ENCODE measurements at regions not wholly inside any gene's neighbourhood (a gene's known extent, or its start where the extent isn't known, plus 50 kb on each side); places are given as distances from the start of the nearest gene placed in this dataset.

DNA sequence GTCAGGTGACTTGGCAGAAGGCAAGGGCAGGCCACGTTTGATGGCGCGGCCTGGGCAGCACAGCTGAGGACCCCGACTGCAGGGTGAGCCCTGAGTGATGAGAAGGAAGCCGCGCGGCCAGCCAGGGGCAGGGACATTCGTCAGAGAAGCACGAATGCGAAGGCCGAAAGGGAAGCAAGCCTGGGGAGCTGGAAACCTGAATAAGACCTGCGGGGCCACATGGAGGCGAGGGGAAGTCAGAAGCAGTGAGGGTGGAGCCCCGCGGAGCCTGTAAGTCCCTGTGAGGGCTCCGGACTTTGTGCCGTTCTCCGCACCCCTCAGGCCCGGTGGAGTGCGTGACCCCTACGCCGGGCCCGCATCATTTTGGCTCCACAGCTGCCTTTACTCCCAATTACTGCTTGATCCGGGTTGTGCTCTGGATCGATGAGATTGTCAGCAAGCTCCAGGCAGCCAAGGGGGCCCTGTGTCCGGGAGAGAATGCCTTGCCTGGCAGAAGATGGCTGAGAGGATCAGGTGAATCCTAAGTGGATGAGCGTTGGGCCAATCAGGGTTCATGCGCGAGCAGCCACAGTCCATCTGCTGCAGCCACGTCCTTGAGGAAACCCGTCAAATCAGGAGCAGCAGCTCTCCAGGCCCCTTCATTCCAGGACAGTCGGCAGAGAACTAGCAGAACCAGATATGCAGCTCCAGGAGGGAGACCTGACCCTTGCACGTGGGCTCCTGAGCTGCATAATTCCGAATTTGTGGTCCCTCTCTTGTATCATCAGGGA is 293.3 kb upstream of the SHH start:
- Histone ChIP-seq H3K27ac (ENCODE audit: low read length) (no peak overlapping the region), H3K9me2 (ENCODE audit: insufficient read depth, low read length) (no peaks in the 10 kb centered on the region), H2AFZ (ENCODE audit: low read depth, low read length) (no peak overlapping the region), H4K20me1 (ENCODE audit: insufficient read depth) (no peaks in the 10 kb centered on the region), H3K79me2 (replicated peaks; ENCODE audit: insufficient read depth, low read length) (no peaks in the 10 kb centered on the region), H3K4me2 (ENCODE audit: low read length) (no peak overlapping the region), H3F3A (ENCODE audit: insufficient read depth, low read length, poor library complexity, severe bottlenecking) (no peaks in the 10 kb centered on the region), H3K9ac (ENCODE audit: low read length) (no peak overlapping the region), H3K27me3 (ENCODE audit: insufficient read depth, low read depth, low read length) (no peaks in the 10 kb centered on the region), H3K36me3 (ENCODE audit: insufficient read depth, low read length) (no peaks in the 10 kb centered on the region), H3K4me3 (ENCODE audit: low read length) (no peak overlapping the region), H3K9me3 (ENCODE audit: low read length) (no peaks in the 10 kb centered on the region)
- TF ChIP-seq MXI1 (conservative IDR thresholded peaks at IDR 0.05; ENCODE audit: poor library complexity, severe bottlenecking) (no peak), EP300 (conservative IDR thresholded peaks at IDR 0.05; ENCODE audit: poor library complexity, severe bottlenecking) (no peak), RAD21 (conservative IDR thresholded peaks at IDR 0.05) (no peak), SMC3 (conservative IDR thresholded peaks at IDR 0.05; ENCODE audit: poor library complexity) (no peak), POLR2AphosphoS5 (IDR thresholded peaks at IDR 0.05) (no peak)

DNA sequence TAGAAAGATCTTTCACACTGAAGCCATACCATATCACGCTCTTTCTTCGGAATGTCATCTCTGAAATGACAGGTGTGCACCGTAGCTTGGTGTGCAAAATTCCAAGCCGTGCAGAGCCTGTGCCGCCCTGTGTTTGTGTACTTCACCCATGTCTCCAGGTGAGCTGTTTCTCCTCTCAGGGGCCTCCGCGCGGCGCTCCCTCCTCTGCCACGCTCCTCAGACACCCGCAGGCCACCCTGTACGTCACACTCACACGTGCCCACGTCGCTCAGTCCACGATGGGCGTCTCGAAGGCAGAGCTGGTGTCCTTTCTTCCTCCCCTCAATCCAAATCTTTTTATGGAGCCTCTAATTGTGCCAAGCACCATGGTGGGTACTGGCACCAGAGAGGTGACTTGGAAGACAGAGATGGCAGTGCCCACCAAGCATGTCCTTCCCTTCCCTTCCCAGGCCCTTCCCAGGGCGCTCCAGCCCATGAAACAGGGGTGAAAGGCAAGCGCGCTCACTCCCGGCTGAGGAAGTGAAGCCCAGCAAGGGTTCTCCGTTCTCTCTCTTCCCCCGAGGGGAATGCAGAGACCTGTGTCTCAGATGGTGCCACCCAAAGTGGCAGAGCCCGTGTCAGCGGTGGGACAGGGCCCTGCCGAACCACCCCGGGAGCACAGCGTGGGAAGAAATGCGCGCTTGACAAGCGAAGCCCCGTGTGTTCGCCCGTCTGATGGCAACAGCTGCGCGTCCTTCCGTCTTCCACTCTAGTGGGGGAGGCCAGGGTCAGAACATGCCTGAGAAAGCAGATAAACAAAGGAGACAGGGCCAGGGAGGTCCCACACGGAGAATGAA is 292.5 kb upstream of the SHH start:
- no peak overlapping the region for H3K4me3 ChIP-seq (ENCODE audit: low read length)
- no peak overlapping the region for H3K27ac ChIP-seq (ENCODE audit: low read length)
- no peaks in the 10 kb centered on the region for H3K36me3 ChIP-seq (ENCODE audit: insufficient read depth, low read length)
- no peak overlapping the region for H3K4me2 ChIP-seq (ENCODE audit: low read length)
- H3K27me3 ChIP-seq (ENCODE audit: insufficient read depth, low read depth, low read length), result no peaks in the 10 kb centered on the region
- H3F3A ChIP-seq (ENCODE audit: insufficient read depth, low read length, poor library complexity, severe bottlenecking), result no peaks in the 10 kb centered on the region
- H3K9me3 ChIP-seq (ENCODE audit: low read length), result no peaks in the 10 kb centered on the region
- H2AFZ ChIP-seq (ENCODE audit: low read depth, low read length), result no peak overlapping the region
- no peaks in the 10 kb centered on the region for H3K9me2 ChIP-seq (ENCODE audit: insufficient read depth, low read length)
- H4K20me1 ChIP-seq (ENCODE audit: insufficient read depth), result no peaks in the 10 kb centered on the region
- H3K79me2 ChIP-seq (replicated peaks; ENCODE audit: insufficient read depth, low read length), result no peaks in the 10 kb centered on the region
- TF ChIP-seq, protein P1, sequence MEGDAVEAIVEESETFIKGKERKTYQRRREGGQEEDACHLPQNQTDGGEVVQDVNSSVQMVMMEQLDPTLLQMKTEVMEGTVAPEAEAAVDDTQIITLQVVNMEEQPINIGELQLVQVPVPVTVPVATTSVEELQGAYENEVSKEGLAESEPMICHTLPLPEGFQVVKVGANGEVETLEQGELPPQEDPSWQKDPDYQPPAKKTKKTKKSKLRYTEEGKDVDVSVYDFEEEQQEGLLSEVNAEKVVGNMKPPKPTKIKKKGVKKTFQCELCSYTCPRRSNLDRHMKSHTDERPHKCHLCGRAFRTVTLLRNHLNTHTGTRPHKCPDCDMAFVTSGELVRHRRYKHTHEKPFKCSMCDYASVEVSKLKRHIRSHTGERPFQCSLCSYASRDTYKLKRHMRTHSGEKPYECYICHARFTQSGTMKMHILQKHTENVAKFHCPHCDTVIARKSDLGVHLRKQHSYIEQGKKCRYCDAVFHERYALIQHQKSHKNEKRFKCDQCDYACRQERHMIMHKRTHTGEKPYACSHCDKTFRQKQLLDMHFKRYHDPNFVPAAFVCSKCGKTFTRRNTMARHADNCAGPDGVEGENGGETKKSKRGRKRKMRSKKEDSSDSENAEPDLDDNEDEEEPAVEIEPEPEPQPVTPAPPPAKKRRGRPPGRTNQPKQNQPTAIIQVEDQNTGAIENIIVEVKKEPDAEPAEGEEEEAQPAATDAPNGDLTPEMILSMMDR (IDR thresholded peaks at IDR 0.05; ENCODE audit: poor library complexity, severe bottlenecking), result no peak
- no peak overlapping the region for H3K9ac ChIP-seq (ENCODE audit: low read length)

DNA sequence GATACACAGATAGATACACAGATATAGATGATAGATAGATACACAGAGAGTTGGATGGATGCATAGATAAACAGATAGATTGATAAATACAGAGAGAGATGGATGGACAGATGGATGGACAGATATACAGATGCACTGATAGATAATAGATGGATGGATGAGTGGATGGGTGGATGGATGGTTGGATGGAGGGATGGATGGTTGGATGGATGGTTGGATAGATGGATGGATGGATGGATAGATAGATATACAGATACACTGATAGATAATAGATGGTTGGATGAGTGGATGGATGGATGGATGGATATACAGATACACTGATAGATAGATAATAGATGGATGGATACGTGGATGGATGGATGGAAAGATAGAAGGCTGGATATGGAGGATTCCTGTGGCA is 290.0 kb upstream of the SHH start:
- TF ChIP-seq TAF1 (IDR thresholded peaks at IDR 0.05; ENCODE audit: low read depth) (no peak), EZH2 (IDR thresholded peaks at IDR 0.05; ENCODE audit: borderline replicate concordance, insufficient read depth, low read length, poor library complexity, severe bottlenecking) (no peak)
- TF ChIP-seq, protein P1 (IDR thresholded peaks at IDR 0.05; ENCODE audit: poor library complexity, severe bottlenecking), result no peak
- Histone ChIP-seq H3K9ac (ENCODE audit: low read length) (no peak overlapping the region), H3K27me3 (ENCODE audit: insufficient read depth, low read depth, low read length) (no peaks in the 10 kb centered on the region)

More for the DNA sequence above, 290.0 kb upstream of the SHH start:
- Histone ChIP-seq H3K27ac (ENCODE audit: low read length) (no peak overlapping the region), H3K36me3 (ENCODE audit: insufficient read depth, low read length) (no peaks in the 10 kb centered on the region), H2AFZ (ENCODE audit: low read depth, low read length) (no peak overlapping the region), H4K20me1 (ENCODE audit: insufficient read depth) (no peaks in the 10 kb centered on the region), H3F3A (ENCODE audit: insufficient read depth, low read length, poor library complexity, severe bottlenecking) (no peaks in the 10 kb centered on the region), H3K9me2 (ENCODE audit: insufficient read depth, low read length) (no peaks in the 10 kb centered on the region), H3K9me3 (ENCODE audit: low read length) (no peaks in the 10 kb centered on the region), H3K4me3 (ENCODE audit: low read length) (no peak overlapping the region), H3K4me2 (ENCODE audit: low read length) (no peak overlapping the region), H3K79me2 (replicated peaks; ENCODE audit: insufficient read depth, low read length) (no peaks in the 10 kb centered on the region)

Measured in neural cell (in vitro differentiated cells).